Activated naive CD4-positive, alpha-beta T cell treated with anti-CD3 and anti-CD28 coated beads, Interleukin-2, amount 10 ng/mL, durations not matched to agents 7 days and 5 days (primary cell): ENCODE measurements at regions not wholly inside any gene's neighbourhood (a gene's known extent, or its start where the extent isn't known, plus 50 kb on each side); places are given as distances from the start of the nearest gene placed in this dataset.

Experiments
- CTCF ChIA-PET: fragments of 350-600 bp; sonication (Branson Sonifier 250); formaldehyde crosslinking; loops from one replicate; lab custom pipeline; 2021; ENCODE audit warnings: antibody characterized with exemption; lab: Charles Lee
- DNase-seq: peaks from one replicate; pipeline ENCODE4 v3.0.0-alpha.2; 2020
- H3K27ac Mint-ChIP-seq: one replicate; pipeline ENCODE4 v1.8.0; 2021; ENCODE audit warnings: mild to moderate bottlenecking, moderate library complexity, mixed read lengths
- H3K27me3 Mint-ChIP-seq: one replicate; pipeline ENCODE4 v1.8.0; 2021; ENCODE audit warnings: mild to moderate bottlenecking, mixed read lengths
- H3K36me3 Mint-ChIP-seq: one replicate; pipeline ENCODE4 v1.8.0; 2021; ENCODE audit warnings: mixed read lengths
- H3K4me1 Mint-ChIP-seq: one replicate; pipeline ENCODE4 v1.8.0; 2021; ENCODE audit warnings: mixed read lengths
- H3K4me3 Mint-ChIP-seq: one replicate; pipeline ENCODE4 v1.8.0; 2021; ENCODE audit warnings: mild to moderate bottlenecking, moderate library complexity, mixed read lengths
- H3K9me3 Mint-ChIP-seq: one replicate; pipeline ENCODE4 v1.8.0; 2021; ENCODE audit warnings: mixed read lengths

DNA sequence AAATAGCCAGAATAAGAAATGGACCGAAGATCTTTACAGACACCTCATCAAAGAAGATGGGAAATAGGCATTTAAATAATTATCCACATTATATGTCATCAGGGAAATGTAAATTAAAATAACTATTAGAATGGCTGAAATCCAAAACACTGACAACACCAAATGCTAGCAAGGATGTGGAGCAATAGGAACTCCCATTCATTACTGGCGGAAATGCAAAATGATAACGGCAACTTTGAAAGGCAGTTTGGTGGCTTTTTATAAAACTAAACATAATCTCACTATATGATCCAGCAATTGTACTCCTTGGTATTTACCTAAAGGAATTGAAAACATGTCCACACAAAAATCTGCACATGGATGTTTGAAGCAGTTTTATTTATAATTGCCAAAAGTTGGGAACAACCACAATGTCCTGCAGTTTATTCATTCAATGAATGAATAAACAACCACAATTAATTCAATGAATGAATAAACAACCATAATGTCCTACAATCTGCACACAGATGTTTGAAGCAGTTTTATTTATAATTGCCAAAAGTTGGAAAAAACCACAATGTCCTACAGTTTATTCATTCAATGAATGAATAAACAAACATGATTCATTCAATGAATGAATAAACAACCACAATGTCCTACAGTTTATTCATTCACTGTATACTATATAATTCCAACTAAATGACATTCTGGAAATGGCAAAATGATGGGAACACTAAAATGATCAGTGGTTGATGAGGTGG lies 117.6 kb upstream of the PCDH18 start:
- Mint-ChIP-seq H3K4me3 (no peak overlapping the region), H3K27ac (no peak overlapping the region), H3K4me1 (no peaks in the 10 kb centered on the region), H3K9me3 (no peaks in the 10 kb centered on the region), H3K27me3 (no peaks in the 10 kb centered on the region), H3K36me3 (no peaks in the 10 kb centered on the region)
- CTCF ChIA-PET = no interaction called here
- DNase-seq = no peak

DNA sequence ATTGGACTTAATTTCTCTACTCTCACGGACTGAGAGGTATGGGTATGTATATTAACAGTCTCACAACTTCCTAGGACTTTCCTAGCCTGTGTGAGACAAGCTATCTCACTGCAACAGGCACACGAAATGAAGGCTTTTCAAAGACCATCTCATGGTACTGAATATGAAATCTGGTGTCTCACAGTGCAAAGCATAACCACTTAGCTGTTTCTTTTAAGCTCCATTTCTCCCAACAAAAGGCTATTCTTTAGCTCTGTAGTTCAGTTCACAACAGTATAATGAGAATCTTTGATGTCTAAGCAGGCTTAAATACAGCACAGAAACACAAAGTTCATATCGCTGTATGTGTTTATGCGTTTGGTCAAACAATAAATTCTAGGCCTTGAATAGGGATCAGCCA lies 116.2 kb upstream of the PCDH18 start:
- no peak overlapping the region for H3K4me3 Mint-ChIP-seq
- CTCF ChIA-PET = no interaction called here
- H3K27ac Mint-ChIP-seq = no peak overlapping the region
- H3K27me3 Mint-ChIP-seq = no peaks in the 10 kb centered on the region
- no peaks in the 10 kb centered on the region for H3K4me1 Mint-ChIP-seq
- no peak for DNase-seq
- H3K36me3 Mint-ChIP-seq = no peaks in the 10 kb centered on the region
- H3K9me3 Mint-ChIP-seq = no peaks in the 10 kb centered on the region

DNA sequence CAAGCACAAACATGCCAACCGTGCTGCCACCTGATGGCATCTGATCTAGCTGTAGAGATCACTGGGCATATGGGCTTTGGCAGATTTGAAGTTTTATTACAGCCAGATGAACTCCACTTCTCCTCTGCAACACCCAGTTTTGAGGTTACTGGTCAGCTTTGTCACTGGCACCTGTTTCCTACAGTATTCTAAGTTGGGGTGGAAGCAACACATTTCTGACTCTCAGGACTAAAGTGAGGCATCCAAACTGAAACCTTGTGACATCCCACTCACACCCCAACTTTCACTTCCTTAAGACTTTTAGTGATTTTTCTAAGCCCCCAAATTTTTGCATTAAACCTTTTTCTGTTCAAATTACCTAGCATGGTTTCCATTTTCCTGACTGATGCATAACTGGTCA lies 115.1 kb upstream of the PCDH18 start:
- no peaks in the 10 kb centered on the region for H3K27me3 Mint-ChIP-seq
- H3K9me3 Mint-ChIP-seq = peaks cover 4% of the 10 kb centered on the region
- CTCF ChIA-PET = interaction anchor here (0.7 kb wide), 1 partner anchor 15 kb away, joined by 4 read pairs; no protein-coding TSS in a partner anchor

DNA sequence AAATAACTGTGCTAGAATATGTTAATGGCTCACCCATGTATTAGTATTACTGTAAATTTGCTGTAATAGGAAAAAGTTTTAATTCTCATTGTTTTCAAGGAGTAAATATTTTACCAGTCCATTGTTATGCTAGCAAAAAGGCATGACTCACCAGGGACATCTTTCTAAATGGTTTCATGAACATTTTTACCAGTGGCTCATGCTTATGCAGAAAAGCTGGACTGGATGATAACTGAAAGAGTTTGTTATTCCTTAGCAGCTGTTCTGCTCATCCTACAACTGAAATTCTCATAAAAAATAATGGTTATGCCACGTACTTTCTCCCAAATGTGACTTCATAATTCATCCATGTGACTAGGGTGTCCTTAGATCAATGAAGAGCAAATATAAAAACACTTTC lies 111.9 kb upstream of the PCDH18 start:
- H3K36me3 Mint-ChIP-seq = no peaks in the 10 kb centered on the region
- CTCF ChIA-PET = no interaction called here
- no peak for DNase-seq
- no peaks in the 10 kb centered on the region for H3K27me3 Mint-ChIP-seq
- no peaks in the 10 kb centered on the region for H3K4me1 Mint-ChIP-seq
- H3K27ac Mint-ChIP-seq = no peak overlapping the region
- H3K4me3 Mint-ChIP-seq = no peak overlapping the region
- H3K9me3 Mint-ChIP-seq = peaks cover 4% of the 10 kb centered on the region

More for the DNA sequence above, 115.1 kb upstream of the PCDH18 start:
- no peak overlapping the region for H3K4me3 Mint-ChIP-seq
- DNase-seq = no peak
- H3K27ac Mint-ChIP-seq = no peak overlapping the region
- no peaks in the 10 kb centered on the region for H3K36me3 Mint-ChIP-seq
- no peaks in the 10 kb centered on the region for H3K4me1 Mint-ChIP-seq

DNA sequence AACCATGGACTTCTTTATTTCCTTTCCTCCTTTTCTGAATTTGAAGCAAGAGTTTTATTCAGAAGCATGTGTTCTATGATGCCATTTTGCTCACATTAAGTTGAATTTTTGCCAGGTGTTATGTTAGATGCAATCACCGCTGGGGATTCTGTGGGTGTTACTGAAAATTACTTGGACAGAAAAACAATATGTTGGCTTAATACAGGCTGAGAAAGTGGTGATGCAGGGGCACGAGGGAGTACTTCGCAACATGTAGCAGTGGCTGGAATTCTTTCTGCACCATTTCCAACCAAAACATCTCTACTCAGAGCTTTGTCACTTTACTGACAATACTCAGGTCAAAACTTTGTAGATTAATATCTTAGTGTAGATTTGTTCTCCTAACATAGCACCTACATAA lies 109.2 kb upstream of the PCDH18 start:
- no peak overlapping the region for H3K4me3 Mint-ChIP-seq
- no peaks in the 10 kb centered on the region for H3K36me3 Mint-ChIP-seq
- peaks cover 6% of the 10 kb centered on the region for H3K9me3 Mint-ChIP-seq
- CTCF ChIA-PET = no interaction called here
- no peaks in the 10 kb centered on the region for H3K4me1 Mint-ChIP-seq
- DNase-seq = no peak
- no peaks in the 10 kb centered on the region for H3K27me3 Mint-ChIP-seq
- no peak overlapping the region for H3K27ac Mint-ChIP-seq

DNA sequence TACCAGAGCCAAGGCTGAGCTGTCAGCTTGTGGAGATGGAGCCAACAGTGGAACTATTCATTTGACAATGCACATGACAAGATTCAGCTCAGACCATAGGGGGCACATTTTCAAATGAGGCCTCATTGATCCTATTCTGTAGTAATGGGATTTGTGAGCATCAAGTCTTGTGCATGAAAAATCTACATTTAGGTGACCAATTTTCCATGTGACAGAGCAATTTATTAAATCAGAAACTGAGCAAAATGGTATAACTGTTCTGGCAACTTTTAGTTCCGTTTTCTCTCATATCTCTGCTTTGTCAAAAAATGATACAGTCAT lies 108.5 kb upstream of the PCDH18 start:
- Mint-ChIP-seq H3K4me1 (no peaks in the 10 kb centered on the region), H3K27me3 (no peaks in the 10 kb centered on the region), H3K36me3 (no peaks in the 10 kb centered on the region), H3K27ac (no peak overlapping the region), H3K4me3 (no peak overlapping the region), H3K9me3 (peaks cover 6% of the 10 kb centered on the region)
- no peak for DNase-seq
- CTCF ChIA-PET = no interaction called here

DNA sequence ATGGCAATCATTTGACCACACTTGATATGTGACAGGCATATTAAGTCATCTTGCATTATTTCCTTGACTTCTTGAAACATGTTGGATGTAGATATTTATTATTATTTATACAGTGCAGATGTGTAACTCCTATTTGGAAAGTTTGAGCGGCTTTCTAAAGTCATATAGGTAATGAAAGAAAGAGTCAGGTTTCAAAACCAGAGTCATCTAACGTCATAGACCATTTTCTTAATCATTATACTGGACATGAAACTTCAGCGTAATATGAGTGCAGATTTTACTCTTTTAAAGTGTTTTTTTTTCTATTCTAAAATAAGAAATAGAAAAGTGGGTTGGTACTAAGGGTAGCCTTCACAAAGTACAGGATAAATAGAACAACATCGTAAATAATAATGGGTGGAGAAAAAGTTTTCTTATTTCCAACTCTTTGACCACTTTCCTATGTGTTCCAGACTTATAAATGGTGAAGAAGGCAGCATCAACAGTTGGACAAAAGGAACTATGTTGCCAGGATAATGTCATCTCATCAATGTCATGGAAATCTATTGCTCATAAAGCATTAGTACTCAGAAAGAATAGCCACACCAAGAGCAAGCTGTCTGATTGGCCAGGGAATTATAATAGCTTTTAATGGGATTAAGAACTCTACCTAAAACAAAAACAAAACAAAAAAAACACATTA lies 108.0 kb upstream of the PCDH18 start:
- H3K4me1 Mint-ChIP-seq = no peaks in the 10 kb centered on the region
- DNase-seq = no peak
- no peak overlapping the region for H3K27ac Mint-ChIP-seq
- H3K9me3 Mint-ChIP-seq = peaks cover 6% of the 10 kb centered on the region
- no peak overlapping the region for H3K4me3 Mint-ChIP-seq
- no peaks in the 10 kb centered on the region for H3K27me3 Mint-ChIP-seq
- CTCF ChIA-PET = no interaction called here
- H3K36me3 Mint-ChIP-seq = no peaks in the 10 kb centered on the region

DNA sequence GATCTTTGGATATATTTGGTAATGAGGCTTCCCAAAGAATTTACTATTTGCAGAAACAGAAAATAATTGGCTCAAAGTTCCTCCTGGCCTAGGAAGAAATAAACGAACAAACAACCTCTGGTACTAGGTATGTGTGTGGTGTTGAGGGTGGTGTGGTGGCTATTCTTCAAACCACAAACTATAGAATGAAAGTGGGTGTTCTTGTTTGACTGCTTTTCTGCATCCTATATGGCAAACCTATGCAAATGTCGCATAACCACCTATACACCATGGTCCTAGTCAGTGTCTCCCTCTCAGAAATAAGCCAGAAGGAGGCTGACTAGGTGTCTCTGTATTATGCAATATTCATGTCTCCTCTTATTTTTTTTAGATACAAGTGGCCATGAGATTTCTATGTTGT lies 106.6 kb upstream of the PCDH18 start:
- DNase-seq = no peak
- no peak overlapping the region for H3K27ac Mint-ChIP-seq
- H3K9me3 Mint-ChIP-seq = peaks cover 6% of the 10 kb centered on the region
- no peaks in the 10 kb centered on the region for H3K36me3 Mint-ChIP-seq
- no peaks in the 10 kb centered on the region for H3K4me1 Mint-ChIP-seq
- no peak overlapping the region for H3K4me3 Mint-ChIP-seq
- CTCF ChIA-PET = no interaction called here
- no peaks in the 10 kb centered on the region for H3K27me3 Mint-ChIP-seq

DNA sequence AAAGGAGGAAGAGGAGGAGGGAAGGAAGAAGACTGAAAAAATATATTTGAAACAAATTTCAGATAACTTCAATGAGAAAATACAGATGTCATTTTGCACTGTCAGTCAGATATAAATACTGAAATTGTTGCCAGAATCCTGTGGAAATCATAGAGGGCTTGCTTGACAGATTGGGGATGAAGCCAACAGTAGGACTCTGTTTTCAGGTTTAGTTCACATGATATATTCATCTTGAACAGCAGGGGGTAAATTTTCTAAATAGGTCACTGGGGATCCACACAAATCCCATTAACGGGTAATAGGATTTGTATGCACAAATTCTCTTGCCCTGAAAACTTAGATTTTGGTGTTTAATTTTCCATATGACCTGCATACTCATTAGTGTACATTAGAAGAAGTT lies 103.3 kb upstream of the PCDH18 start:
- H3K4me1 Mint-ChIP-seq = no peaks in the 10 kb centered on the region
- no peaks in the 10 kb centered on the region for H3K27me3 Mint-ChIP-seq
- H3K9me3 Mint-ChIP-seq = peaks cover 9% of the 10 kb centered on the region
- CTCF ChIA-PET = no interaction called here
- H3K4me3 Mint-ChIP-seq = no peak overlapping the region
- H3K36me3 Mint-ChIP-seq = no peaks in the 10 kb centered on the region
- no peak for DNase-seq
- no peak overlapping the region for H3K27ac Mint-ChIP-seq

DNA sequence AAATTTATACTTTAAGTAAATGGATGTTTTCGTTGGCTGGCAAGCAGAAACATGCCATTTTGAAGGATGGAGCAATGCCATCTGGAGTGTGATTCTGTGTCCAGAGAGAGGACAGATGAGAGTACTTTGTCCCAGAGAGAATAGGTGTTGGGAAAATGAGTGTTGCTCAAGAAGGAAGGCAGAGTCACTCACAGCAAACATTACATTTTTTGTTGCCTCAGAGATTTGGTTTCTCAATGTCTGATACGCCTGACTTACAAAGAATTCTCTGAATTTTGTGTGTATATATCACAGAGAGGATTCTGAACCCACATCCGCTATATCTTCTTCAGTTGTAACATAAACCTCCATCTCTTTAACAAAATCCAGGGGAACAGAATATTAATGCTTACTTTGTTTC lies 102.8 kb upstream of the PCDH18 start:
- CTCF ChIA-PET = no interaction called here
- Mint-ChIP-seq H3K4me1 (no peaks in the 10 kb centered on the region), H3K36me3 (no peaks in the 10 kb centered on the region), H3K9me3 (peaks cover 9% of the 10 kb centered on the region), H3K4me3 (no peak overlapping the region), H3K27me3 (no peaks in the 10 kb centered on the region), H3K27ac (no peak overlapping the region)
- no peak for DNase-seq

DNA sequence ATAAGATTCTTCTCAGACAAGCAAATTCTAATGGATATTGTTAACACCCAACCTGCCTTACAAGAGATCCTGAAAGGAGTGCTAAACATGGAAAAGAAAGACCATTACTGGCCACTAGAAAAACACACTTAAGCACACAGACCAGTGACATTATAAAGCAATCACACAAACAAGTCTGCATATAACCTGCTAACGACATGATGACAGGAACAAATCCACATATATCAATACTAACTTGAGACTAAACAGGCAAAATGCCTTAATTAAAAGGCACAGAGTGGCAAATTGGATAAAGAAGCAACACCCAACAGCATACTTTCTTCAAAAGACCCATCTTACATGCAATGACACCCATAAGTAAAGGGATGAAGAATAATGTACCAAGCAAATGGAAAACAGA lies 100.5 kb upstream of the PCDH18 start:
- H3K4me1 Mint-ChIP-seq = no peaks in the 10 kb centered on the region
- H3K27ac Mint-ChIP-seq = no peak overlapping the region
- no peaks in the 10 kb centered on the region for H3K36me3 Mint-ChIP-seq

DNA sequence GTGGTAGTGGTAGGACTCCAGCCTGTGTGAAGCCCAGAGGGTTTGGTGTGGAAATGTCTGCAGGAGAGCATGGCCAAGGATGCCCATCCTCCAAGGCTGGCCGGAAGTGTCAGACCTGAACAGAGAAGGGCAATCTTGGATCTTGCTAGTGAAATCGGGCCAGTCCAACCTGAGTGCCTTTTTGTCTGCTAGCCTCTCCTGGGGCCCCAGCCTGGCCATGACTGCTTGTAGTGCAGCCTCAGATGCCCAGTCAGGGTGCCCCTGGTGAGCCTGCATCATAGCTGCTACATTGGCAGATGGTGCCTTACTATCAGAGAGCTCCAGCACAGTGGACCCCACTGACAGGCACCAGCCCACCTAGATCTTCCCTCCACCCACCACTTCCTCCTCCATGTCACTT lies 99.3 kb upstream of the PCDH18 start:
- no peaks in the 10 kb centered on the region for H3K4me1 Mint-ChIP-seq
- CTCF ChIA-PET = no interaction called here
- no peak overlapping the region for H3K4me3 Mint-ChIP-seq
- no peak overlapping the region for H3K27ac Mint-ChIP-seq
- H3K36me3 Mint-ChIP-seq = no peaks in the 10 kb centered on the region
- H3K9me3 Mint-ChIP-seq = peaks cover 6% of the 10 kb centered on the region
- no peaks in the 10 kb centered on the region for H3K27me3 Mint-ChIP-seq
- no peak for DNase-seq

More for the DNA sequence above, 100.5 kb upstream of the PCDH18 start:
- Mint-ChIP-seq H3K4me3 (no peak overlapping the region), H3K9me3 (peaks cover 6% of the 10 kb centered on the region), H3K27me3 (no peaks in the 10 kb centered on the region)
- DNase-seq = no peak
- CTCF ChIA-PET = no interaction called here

DNA sequence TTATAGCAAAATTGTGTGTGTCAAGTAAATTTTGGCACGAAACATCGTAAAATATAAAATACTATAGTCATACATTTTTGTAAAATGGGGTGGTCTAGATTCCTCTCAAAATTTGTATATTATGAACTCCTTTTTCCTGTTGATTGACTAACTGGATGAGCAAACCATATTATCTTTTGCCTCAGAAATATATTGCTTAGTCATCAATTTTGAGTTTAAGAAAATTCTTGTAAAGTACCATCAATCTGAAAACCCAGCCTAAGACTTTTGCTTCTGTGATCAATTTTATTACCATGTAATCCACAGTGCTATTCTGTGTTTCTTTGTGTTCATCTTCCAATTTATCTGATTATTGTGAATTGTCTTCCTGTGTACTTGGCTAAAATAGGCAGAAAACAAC lies 98.0 kb upstream of the PCDH18 start:
- no peak for DNase-seq
- Mint-ChIP-seq H3K27ac (no peak overlapping the region), H3K27me3 (no peaks in the 10 kb centered on the region), H3K4me1 (no peaks in the 10 kb centered on the region), H3K36me3 (no peaks in the 10 kb centered on the region), H3K4me3 (no peak overlapping the region), H3K9me3 (peaks cover 6% of the 10 kb centered on the region)
- CTCF ChIA-PET = no interaction called here

DNA sequence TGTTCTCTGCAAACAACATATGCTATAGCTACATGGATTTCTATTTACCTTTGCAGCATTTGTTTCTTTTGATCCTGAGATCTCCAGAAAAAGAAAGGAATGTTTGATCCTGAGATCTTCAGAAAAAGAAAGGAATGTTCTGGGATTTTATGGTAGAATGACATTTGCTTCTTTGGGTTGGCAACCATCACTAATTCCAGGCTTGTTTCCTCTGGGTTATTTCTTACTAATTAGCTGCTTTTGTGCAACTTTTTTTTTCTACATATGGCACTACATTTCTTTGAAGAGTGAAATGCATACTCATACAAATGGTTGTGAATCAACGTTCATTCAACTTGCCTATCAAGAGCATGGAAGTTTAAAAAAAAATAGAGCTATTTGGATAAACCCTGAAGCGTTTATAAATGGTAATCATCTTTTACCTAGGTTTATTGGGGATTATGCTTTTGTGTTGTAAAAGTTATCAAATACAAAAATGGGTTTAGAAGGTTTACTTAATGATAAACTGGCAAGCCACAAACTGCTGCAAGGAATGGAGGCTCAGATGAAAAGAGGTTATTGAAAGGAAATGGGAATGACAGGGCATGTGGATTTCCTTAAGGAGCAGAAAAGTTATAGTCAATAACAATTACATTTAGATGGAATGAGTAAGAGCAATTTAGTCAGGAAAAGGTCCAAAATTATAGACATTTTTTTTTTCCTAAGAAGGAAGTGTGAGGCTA lies 95.6 kb upstream of the PCDH18 start:
- Mint-ChIP-seq H3K36me3 (no peaks in the 10 kb centered on the region), H3K9me3 (peaks cover 6% of the 10 kb centered on the region), H3K4me3 (no peak overlapping the region), H3K27ac (no peak overlapping the region), H3K4me1 (no peaks in the 10 kb centered on the region), H3K27me3 (no peaks in the 10 kb centered on the region)
- CTCF ChIA-PET = no interaction called here
- DNase-seq = no peak
